ENCODE measurements at regions not wholly inside any gene's neighbourhood (a gene's known extent, or its start where the extent isn't known, plus 50 kb on each side); places are given as distances from the start of the nearest gene placed in this dataset.

GRCh38 chr10:8227246-8227645, 172.8 kb downstream of the GATA3 start:
- H3K4me3 ChIP-seq (ENCODE audit: low read length): no peak overlapping the region
- TF ChIP-seq CTCF (conservative IDR thresholded peaks at IDR 0.05; ENCODE audit: low read length): no peak
- no peak for DNase-seq (ENCODE audit: low read depth)

- DNase-seq (ENCODE audit: low read depth): no peak
- H3K4me3 ChIP-seq (ENCODE audit: low read length): no peak overlapping the region
- TF ChIP-seq CTCF (conservative IDR thresholded peaks at IDR 0.05; ENCODE audit: low read length): no peak
Measured at GRCh38 chr10:8229153-8229552, 174.7 kb downstream of the GATA3 start.

GRCh38 chr10:8230902-8231301, 176.4 kb downstream of the GATA3 start:
- no peak for TF ChIP-seq CTCF (conservative IDR thresholded peaks at IDR 0.05; ENCODE audit: low read length)
- no peak overlapping the region for H3K4me3 ChIP-seq (ENCODE audit: low read length)
- DNase-seq (ENCODE audit: low read depth): no peak

- DNase-seq (ENCODE audit: low read depth): no peak
- no peak overlapping the region for H3K4me3 ChIP-seq (ENCODE audit: low read length)
- no peak for TF ChIP-seq CTCF (conservative IDR thresholded peaks at IDR 0.05; ENCODE audit: low read length)
Measured at GRCh38 chr10:8233049-8233448, 178.6 kb downstream of the GATA3 start.

GRCh38 chr10:8233832-8234259, 179.4 kb downstream of the GATA3 start:
- no peak overlapping the region for H3K4me3 ChIP-seq (ENCODE audit: low read length)
- no peak for DNase-seq (ENCODE audit: low read depth)
- TF ChIP-seq CTCF (conservative IDR thresholded peaks at IDR 0.05; ENCODE audit: low read length): no peak

- H3K4me3 ChIP-seq (ENCODE audit: low read length): no peak overlapping the region
- DNase-seq (ENCODE audit: low read depth): no peak
- TF ChIP-seq CTCF (conservative IDR thresholded peaks at IDR 0.05; ENCODE audit: low read length): no peak
Measured at GRCh38 chr10:8235253-8236027, 181.0 kb downstream of the GATA3 start.

GRCh38 chr10:8238986-8239385, 184.5 kb downstream of the GATA3 start:
- TF ChIP-seq CTCF (conservative IDR thresholded peaks at IDR 0.05; ENCODE audit: low read length): no peak
- no peak for DNase-seq (ENCODE audit: low read depth)
- no peak overlapping the region for H3K4me3 ChIP-seq (ENCODE audit: low read length)

All from AG10803 (cell line).